Breast epithelium (tissue), 3 donors: ENCODE measurements at regions not wholly inside any gene's neighbourhood (a gene's known extent, or its start where the extent isn't known, plus 50 kb on each side); places are given as distances from the start of the nearest gene placed in this dataset.

ENCODE experiments used
- CTCF ChIP-seq, 3 donors: fragments of 450-650 bp; IDR thresholded peaks; one replicate each; pipeline ENCODE4 v1.5.1; 2016 to 2017; ENCODE audit warnings: antibody characterized with exemption in 3 of 3, mild to moderate bottlenecking in 3 of 3, moderate library complexity in 3 of 3
- POLR2A ChIP-seq: fragments of 450-650 bp; IDR thresholded peaks from one replicate; pipeline ENCODE4 v1.6.1; 2016; ENCODE audit warnings: antibody characterized with exemption, mild to moderate bottlenecking, moderate library complexity

- TF ChIP-seq POLR2A = no peak
- TF ChIP-seq CTCF (IDR thresholded peaks at IDR 0.05) = no peak
These were observed 466.6 kb downstream of the XPNPEP1 start for GRCh38 chr10:109456566-109457301.
